LNCaP clone FGC (cell line): ENCODE measurements at regions not wholly inside any gene's neighbourhood (a gene's known extent, or its start where the extent isn't known, plus 50 kb on each side); places are given as distances from the start of the nearest gene placed in this dataset.

Experiments used
- DNase-seq: peaks from one replicate; pipeline ENCODE4 v3.0.0-alpha.2; 2011; ENCODE audit warnings: low read depth
- H3K4me3 ChIP-seq: 2 replicates; pipeline ENCODE4 v1.5.1; 2011; ENCODE audit warnings: mild to moderate bottlenecking, low read depth, low read length, control low read depth
- TF ChIP-seq, protein P1 (sequence below): IDR thresholded peaks from 2 replicates; pipeline ENCODE4 v1.5.1; 2012; ENCODE audit warnings: mild to moderate bottlenecking; ENCODE audit not compliant: control insufficient read depth, insufficient read depth; ENCODE audit errors: extremely low read depth

DNA sequence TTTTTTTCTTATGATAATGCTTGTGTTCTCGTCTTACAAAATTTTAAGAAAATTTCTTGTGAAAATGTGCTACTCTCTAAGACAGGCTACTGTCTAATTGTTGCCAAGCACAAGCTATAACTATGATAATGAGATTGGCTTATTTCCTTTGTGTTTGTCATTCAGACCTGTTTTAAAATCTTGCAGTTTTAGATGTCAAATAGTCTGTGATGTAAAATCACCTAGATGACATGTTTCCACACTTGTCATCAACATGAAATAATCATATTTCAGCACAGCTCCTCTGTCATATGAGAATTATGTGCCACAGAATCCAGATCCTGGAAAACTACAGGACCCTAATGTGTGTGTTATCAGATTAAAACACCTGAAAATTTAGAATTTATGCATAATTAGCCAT is 539.7 kb downstream of the USP25 start:
- no peak overlapping the region for H3K4me3 ChIP-seq
- TF ChIP-seq, protein P1, sequence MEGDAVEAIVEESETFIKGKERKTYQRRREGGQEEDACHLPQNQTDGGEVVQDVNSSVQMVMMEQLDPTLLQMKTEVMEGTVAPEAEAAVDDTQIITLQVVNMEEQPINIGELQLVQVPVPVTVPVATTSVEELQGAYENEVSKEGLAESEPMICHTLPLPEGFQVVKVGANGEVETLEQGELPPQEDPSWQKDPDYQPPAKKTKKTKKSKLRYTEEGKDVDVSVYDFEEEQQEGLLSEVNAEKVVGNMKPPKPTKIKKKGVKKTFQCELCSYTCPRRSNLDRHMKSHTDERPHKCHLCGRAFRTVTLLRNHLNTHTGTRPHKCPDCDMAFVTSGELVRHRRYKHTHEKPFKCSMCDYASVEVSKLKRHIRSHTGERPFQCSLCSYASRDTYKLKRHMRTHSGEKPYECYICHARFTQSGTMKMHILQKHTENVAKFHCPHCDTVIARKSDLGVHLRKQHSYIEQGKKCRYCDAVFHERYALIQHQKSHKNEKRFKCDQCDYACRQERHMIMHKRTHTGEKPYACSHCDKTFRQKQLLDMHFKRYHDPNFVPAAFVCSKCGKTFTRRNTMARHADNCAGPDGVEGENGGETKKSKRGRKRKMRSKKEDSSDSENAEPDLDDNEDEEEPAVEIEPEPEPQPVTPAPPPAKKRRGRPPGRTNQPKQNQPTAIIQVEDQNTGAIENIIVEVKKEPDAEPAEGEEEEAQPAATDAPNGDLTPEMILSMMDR = no peak
- DNase-seq = no peak

GRCh38 chr21:16279731-16280581 is 550.2 kb downstream of the USP25 start:
- TF ChIP-seq, protein P1 = no peak
- peak; percentile 89 for DNase-seq
- H3K4me3 ChIP-seq = peak overlapping the region; percentile 34

- TF ChIP-seq, protein P1 = no peak
- DNase-seq = no peak
- peak overlapping the region; percentile 26 for H3K4me3 ChIP-seq
Measured at GRCh38 chr21:16280686-16281091, 550.9 kb downstream of the USP25 start.

DNA sequence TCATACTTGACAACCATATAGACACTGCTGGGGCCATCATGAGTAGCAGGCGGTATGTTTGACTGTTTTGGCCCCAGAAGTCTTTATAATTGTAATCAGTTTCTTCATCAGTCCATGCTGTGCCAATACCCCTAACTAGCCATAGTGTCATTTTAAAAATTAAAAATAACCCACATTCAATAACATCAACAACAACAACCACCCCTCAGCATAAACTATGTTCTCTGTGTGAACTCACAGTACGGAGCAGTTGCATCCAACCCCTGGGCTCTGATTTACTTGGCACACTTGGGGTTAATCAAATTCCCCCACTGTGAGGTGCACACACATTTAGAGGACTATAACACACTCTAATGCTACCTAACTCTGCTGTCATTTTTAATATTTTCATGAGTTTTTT is 553.7 kb downstream of the USP25 start:
- no peak for DNase-seq
- H3K4me3 ChIP-seq = no peak overlapping the region
- TF ChIP-seq, protein P1 = no peak

GRCh38 chr21:16285605-16286126 is 555.9 kb downstream of the USP25 start:
- H3K4me3 ChIP-seq = no peak overlapping the region
- no peak for DNase-seq
- TF ChIP-seq, protein P1 = no peak

DNA sequence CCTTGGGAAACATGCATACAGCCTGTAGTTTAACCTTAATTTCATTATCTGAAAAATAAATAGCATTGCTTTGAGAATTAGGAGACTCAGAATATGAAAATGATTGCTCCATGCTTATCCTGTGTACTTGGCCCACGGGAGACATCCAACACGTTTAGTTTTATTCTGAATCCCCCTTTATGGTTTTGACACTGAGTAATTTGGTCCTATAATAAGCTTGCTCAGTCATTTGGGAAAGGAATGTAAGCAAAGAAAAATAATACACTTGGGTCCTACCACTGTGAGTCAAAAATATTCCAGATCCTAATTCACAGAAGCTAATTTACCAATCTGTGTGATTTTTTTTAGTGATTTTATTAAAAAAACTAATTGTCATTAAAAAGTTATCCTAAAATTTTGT is 557.3 kb downstream of the USP25 start:
- TF ChIP-seq, protein P1 = no peak
- no peak for DNase-seq
- H3K4me3 ChIP-seq = no peak overlapping the region
